Activated gamma-delta T cell (primary cell): ENCODE measurements at regions not wholly inside any gene's neighbourhood (a gene's known extent, or its start where the extent isn't known, plus 50 kb on each side); places are given as distances from the start of the nearest gene placed in this dataset.

Source experiments
- DNase-seq: peaks from one replicate; lab custom pipeline; 2025; lab: John Stamatoyannopoulos, UW

- no peak for DNase-seq
These were observed 95.5 kb upstream of the CELF4 start for GRCh38 chr18:37661061-37661460.

GRCh38 chr18:37660658-37661057 lies 95.1 kb upstream of the CELF4 start:
- DNase-seq, result no peak

- no peak for DNase-seq
These were observed 94.3 kb upstream of the CELF4 start for GRCh38 chr18:37659906-37660305.

- no peak for DNase-seq
These were observed 93.3 kb upstream of the CELF4 start for GRCh38 chr18:37658894-37659293.

GRCh38 chr18:37657493-37657892 lies 91.9 kb upstream of the CELF4 start:
- DNase-seq, result no peak

- no peak for DNase-seq
These were observed 89.3 kb upstream of the CELF4 start for GRCh38 chr18:37654731-37655369.

GRCh38 chr18:37654034-37654433 lies 88.4 kb upstream of the CELF4 start:
- DNase-seq, result no peak

GRCh38 chr18:37653618-37654017 lies 88.0 kb upstream of the CELF4 start:
- no peak for DNase-seq

GRCh38 chr18:37649930-37650329 lies 84.3 kb upstream of the CELF4 start:
- no peak for DNase-seq

- DNase-seq, result no peak
These were observed 83.8 kb upstream of the CELF4 start for GRCh38 chr18:37649416-37649815.

GRCh38 chr18:37641573-37641972 lies 76.0 kb upstream of the CELF4 start:
- no peak for DNase-seq

GRCh38 chr18:37640504-37640903 lies 74.9 kb upstream of the CELF4 start:
- no peak for DNase-seq

- DNase-seq, result no peak
These were observed 74.2 kb upstream of the CELF4 start for GRCh38 chr18:37639846-37640245.

- no peak for DNase-seq
These were observed 71.9 kb upstream of the CELF4 start for GRCh38 chr18:37637478-37637850.

- no peak for DNase-seq
These were observed 71.4 kb upstream of the CELF4 start for GRCh38 chr18:37636831-37637477.

GRCh38 chr18:37634516-37634915 lies 68.9 kb upstream of the CELF4 start:
- no peak for DNase-seq

- DNase-seq, result no peak
These were observed 65.8 kb upstream of the CELF4 start for GRCh38 chr18:37631422-37631821.

GRCh38 chr18:37630334-37630733 lies 64.7 kb upstream of the CELF4 start:
- no peak for DNase-seq

- DNase-seq, result no peak
These were observed 63.0 kb upstream of the CELF4 start for GRCh38 chr18:37628470-37629220.

GRCh38 chr18:37624318-37624717 lies 58.7 kb upstream of the CELF4 start:
- no peak for DNase-seq

GRCh38 chr18:37619964-37620363 lies 54.4 kb upstream of the CELF4 start:
- no peak for DNase-seq

- no peak for DNase-seq
These were observed 52.0 kb upstream of the CELF4 start for GRCh38 chr18:37617623-37618022.
